Activated CD8-positive, alpha-beta memory T cell treated with anti-CD3 and anti-CD28 coated beads, Interleukin-2, amount 50 U/mL, for 1 hour (primary cell): ENCODE measurements at regions not wholly inside any gene's neighbourhood (a gene's known extent, or its start where the extent isn't known, plus 50 kb on each side); places are given as distances from the start of the nearest gene placed in this dataset.

Experiments used
- DNase-seq: peaks from one replicate; pipeline ENCODE4 v3.0.0-alpha.2; 2020; ENCODE audit errors: extremely low read depth

GRCh38 chr4:19780871-19781270 lies 470.8 kb upstream of the SLIT2 start:
- DNase-seq, result no peak

DNA sequence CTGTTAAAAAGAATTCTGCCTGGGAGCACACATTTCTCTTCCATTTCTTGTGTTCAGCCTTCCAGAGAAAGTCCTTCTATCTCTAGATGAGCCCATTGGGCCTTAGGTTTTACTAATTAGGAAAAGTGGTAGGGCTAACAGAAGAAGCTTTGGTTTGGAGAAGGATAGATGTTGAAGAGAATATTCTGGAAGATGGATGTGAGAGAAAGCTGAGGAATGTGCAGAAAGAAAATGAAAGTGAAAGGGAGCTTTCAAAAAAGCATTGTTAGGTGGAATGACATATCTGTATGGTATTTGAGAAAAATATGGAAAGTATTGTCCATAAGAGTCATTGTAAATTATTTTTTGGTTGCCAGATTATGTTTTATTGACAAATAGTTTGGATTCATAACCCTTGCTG lies 474.8 kb upstream of the SLIT2 start:
- no peak for DNase-seq

DNA sequence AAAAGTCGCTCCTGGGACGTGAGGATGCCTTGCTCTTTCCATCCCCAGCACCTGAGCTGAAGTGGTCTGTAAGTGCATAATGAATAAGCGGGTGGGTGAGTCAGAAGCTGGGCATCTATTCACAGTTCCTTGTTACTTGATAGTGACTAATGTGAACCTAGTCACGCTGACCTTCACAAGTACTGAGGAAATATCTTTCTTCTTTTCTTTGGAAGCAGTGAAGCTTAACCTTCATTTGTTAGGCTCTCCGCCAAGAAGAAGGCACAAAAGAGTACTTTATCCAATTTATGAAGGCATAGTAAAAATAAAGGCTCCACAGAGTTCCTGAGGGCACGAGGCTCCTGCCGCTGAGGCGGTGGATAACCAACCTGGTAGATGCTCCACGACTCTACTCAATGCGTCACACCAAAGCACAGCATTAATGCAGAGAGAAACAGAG lies 475.7 kb upstream of the SLIT2 start:
- DNase-seq, result no peak

- no peak for DNase-seq
Observed at GRCh38 chr4:19774690-19775256, 476.9 kb upstream of the SLIT2 start.

- no peak for DNase-seq
Observed at GRCh38 chr4:19772581-19772980, 479.1 kb upstream of the SLIT2 start.

GRCh38 chr4:19756661-19757060 lies 495.0 kb upstream of the SLIT2 start:
- DNase-seq, result no peak

GRCh38 chr4:19752599-19752998 lies 499.1 kb upstream of the SLIT2 start:
- no peak for DNase-seq

DNA sequence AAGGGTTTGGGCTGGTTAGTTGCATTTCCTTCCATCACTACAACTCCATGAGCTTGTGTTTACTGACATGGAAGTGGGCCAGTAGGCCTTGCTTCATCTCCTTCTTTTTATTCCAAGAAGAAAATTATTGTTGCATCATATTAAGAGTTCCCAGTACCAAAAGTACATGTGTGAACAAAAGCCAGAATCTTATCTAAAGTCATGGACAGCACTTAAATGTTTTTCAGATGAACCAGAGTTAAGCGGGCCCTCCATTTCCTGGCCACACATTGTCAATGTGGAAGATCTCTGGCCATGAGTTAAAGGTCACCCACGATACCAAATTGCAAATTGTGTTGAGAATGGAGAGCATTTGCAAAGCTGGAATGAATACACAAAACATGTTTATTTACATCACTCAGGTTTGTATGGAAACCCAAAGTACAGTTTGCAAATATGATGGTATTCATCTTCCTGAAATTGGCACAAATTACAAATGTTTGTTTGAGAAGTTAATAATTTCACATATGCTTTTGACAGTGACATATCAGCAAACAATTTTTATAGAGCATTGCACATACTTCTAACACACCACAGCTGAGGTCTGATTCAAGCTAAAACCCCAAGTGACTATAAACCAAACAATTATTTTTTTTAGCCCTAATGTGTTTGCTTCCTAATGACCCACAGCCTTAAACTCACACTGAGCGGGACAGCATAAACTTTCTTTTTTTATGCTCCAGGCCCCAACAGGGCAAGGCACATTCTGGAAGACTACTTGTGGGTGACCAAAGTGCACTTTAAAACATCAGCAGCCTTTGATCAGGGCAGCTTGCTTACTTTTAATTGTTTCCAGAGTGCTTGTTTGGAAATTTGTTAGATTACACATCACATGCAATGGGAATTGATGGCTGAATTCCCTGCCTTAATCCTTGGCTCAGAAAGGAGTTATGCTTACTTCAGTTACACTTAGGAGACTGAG lies 502.9 kb upstream of the SLIT2 start:
- no peak for DNase-seq

DNA sequence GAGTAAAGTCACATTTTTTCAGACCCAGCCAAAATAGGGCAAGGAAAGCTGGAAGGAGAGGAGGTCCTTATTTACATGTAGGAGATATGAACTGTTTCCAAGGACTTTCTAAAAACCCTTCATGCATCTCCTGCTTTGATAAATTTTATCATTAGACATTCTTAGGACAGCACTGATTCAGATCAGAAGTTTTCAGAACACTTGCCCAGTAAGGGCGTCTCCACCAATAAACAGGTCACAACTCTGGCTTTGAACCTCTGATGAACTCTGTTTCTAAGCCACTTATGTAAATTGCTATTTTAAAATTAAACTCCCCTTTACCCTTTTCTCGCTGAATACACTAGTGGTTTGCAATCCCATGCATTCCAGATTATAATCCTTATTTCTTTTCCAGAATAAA lies 505.3 kb upstream of the SLIT2 start:
- DNase-seq, result no peak

DNA sequence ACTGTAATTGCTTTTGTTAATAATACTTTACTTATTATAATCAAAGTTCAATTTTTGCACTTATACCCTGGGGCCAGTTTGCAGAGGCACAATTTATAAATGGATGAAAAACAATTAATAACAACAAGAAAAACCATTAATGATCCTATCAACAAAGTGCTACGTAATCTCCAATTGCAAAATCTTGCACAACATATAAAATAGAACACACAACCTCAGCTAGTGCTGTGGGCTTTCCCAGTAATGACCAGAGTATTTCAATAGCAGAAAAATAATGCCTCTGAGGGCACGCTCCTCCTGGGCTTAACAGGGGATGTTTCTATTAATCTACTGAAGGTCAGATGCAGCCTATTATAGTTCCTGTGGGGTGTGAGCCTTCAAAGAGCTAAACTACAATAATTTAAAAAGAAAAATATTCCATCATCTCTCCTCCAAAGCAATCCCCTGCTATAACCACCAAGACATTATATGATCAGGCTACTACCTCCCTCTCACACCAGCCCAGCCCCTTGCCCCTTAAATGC lies 508.5 kb upstream of the SLIT2 start:
- DNase-seq, result no peak

- no peak for DNase-seq
Observed at GRCh38 chr4:19739101-19739651, 512.5 kb upstream of the SLIT2 start.

GRCh38 chr4:19736968-19737756 lies 514.5 kb upstream of the SLIT2 start:
- no peak for DNase-seq

- no peak for DNase-seq
Observed at GRCh38 chr4:19735012-19735411, 516.7 kb upstream of the SLIT2 start.

DNA sequence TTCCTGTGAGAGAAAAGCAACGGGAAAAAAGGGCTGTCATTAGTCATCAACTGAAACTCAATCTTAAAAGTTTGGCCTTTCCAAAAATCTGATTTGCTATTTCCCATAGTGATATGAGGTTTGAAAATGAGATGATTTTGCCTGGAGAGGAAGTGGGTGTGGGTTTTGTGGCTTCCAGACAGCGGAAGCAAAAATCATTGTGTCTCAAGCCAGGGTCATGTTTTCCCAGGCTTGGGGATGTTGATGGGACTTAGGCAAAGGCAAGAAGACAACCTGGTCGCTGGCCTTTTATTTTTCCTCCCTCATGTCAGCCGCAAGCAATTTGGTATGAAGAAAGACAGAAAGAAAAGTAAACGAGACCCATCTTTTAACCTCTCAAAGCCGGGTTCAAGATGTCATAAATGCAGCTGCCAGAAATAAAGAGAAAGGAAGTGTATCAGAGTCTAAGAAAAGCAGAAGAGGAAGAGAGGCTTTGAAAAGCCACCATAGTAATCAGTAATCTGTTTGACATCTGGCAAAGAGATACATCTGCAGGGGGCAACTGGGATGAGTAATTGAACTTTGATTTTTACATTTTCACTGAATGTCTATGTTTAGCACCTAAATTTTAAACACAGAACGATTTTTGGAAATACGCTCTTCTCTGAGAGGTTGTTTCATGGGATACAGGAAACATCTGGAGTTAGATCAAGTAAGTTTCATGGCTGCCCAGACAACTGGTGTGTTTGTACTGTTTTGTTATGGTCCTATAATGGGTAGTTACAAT lies 521.6 kb upstream of the SLIT2 start:
- DNase-seq, result no peak

DNA sequence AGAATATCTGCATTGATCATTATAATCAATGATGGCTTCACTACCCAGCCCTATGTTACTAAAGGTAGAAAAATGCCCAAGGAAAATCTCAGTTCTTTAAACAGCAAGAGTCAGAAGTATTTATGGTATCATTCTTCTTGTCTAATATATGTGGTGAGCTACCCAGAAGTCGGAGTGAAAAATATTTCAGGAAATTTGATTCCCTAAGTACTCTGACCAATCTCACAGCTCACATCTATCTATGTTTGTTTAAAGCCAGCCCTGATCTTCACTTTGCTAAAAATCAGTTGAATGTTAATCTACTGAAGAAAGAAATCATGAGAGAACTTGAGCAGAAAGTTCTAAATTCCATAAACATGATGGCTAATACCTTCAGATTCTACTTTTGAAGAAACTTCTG lies 522.9 kb upstream of the SLIT2 start:
- no peak for DNase-seq

- no peak for DNase-seq
Observed at GRCh38 chr4:19727141-19727540, 524.6 kb upstream of the SLIT2 start.

DNA sequence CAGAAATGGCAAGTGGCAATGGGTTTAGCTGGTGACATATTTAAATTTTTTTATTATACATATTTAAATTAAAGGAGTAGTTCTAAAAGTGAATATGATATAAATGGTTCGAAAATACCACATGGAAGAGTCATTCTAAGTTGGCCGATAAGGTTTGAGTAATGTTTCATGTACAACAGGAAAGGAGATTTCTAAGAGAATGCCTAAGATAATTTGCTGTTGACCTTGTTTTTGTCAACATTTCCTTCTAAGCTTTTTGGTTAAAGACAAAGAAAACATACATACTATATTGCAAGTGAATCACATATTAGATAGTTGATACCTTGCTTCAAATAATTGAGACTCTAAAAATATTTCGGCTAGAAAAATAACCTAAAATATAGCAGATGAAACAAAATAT lies 526.6 kb upstream of the SLIT2 start:
- no peak for DNase-seq

GRCh38 chr4:19722404-19722803 lies 529.3 kb upstream of the SLIT2 start:
- no peak for DNase-seq

DNA sequence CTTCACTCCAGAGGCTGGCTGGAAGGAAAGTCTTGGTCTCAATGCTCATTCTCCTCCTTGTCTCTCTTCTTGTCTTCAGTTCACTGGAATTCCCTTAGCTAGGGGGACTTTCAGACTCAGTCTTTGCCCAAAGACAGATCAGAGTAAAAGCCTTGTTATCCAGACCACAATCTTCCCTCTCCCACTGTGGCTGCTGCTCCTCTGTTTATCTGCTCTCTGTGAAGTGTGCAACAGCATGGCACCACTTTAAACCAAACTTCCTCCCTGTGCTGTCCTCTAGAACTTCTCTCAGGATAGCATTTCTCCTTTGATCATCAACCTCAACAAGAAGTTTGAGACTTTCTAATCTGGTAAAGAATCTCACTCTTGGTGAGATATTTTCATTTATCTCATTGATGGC lies 530.1 kb upstream of the SLIT2 start:
- DNase-seq, result no peak

GRCh38 chr4:19720610-19721009 lies 531.1 kb upstream of the SLIT2 start:
- no peak for DNase-seq

DNA sequence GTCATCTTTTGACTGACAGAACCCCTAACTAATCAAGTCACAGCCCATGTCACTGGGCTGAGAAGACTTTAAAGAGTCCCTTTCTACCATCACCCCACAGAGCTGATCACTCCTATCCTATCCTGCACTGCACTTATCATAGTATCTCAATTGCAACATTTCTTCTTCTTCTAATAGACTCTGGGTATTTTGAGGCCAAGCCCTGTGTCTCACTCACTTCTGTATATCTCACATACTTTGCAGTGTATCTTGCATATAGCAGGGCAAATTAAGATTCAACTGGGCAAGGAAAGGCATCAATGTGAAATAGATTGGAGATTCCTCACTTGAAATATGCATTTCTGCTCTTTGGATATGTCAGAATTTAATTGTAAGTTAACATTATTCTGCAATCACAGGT lies 531.5 kb upstream of the SLIT2 start:
- DNase-seq, result no peak
